GM18858 (cell line): ENCODE measurements at regions not wholly inside any gene's neighbourhood (a gene's known extent, or its start where the extent isn't known, plus 50 kb on each side); places are given as distances from the start of the nearest gene placed in this dataset.
"Not testable (repeated sequence)": the region's sequence is repeated elsewhere in the genome, so short reads cannot be mapped to it uniquely, and the experiment has no call there.

Experiments
- ATAC-seq: cut with Tn5 transposase; IDR thresholded peaks from one replicate; pipeline ENCODE4 v1.9.1; 2021; ENCODE audit not compliant: unreplicated experiment

DNA sequence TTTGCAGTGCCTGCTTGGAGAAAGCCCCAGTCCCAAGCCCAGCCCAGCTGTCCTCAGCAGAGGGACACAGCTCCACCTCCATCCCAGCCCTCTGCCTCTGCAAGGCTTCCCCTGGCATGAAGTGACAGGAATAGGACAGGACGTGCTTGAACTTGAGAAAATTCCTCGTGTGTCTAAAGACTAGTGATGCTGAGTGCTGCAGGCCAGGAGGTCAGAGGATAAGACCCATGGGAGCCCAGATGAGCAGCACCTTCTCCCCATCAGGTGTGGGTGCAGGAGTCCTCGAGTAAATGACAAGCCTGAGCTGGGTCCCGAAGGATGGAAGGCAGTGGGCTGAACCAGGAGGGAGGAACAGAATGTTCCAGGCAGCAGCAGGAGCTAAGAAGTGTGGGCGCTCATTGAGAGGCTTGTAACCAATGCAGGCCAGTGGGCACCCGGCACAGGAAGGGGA, 67.8 kb upstream of the UXS1 start:
- ATAC-seq: no peak

DNA sequence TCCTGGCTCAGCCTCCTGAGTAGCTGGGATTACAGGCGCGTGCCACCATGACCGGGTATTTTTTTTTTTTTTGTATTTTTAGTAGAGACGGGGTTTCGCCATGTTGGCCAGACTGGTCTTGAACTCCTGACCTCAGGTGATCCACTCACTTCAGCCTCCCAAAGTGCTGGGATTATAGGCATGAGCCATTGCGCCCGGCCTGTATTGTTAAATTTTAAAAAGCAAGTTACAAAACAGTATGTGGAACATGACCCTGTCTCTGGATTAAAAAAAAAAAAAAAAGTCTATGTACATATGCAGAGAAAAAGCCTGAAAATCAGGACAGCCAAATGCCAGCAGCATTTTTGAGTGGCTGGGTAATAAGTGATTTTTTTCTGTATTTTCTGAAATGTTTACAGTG, 64.8 kb upstream of the UXS1 start:
- not testable (repeated sequence) for ATAC-seq

DNA sequence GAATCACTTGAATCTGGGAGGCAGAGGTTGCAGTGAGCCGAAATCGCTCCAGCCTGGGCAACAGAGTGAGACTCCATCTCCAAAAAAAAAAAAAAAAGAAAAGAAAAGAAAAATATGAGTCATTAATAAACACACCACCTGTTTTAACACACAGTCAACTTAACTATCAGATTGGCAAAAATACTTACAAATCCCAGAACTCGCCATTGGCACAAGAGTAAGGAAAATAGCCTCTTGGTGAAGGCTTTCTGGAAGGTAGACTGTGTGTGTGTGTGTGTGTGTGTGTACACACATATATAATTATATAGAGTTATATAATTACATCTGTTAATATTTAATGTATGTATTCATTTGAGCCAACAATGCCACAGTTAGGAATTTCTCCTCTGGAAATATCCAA, 63.7 kb upstream of the UXS1 start:
- no peak for ATAC-seq

DNA sequence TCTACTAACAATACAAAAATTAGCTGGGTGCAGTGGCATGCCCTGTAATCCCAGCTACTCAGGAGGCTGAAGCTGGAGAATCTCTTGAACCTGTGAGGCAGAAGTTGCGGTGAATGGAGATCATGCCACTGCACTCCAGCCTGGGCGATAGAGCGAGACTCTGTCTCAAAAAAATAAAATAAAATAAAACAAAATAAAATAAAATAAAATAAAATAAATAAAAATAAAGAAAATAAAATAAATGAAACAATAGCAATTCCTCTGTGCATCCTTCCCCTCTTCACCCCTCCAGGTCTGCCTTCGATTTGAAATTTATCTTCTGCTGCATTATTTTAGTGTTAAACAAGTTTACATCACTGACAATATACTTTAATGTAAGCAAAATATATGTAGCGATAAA, 63.0 kb upstream of the UXS1 start:
- ATAC-seq: no peak

DNA sequence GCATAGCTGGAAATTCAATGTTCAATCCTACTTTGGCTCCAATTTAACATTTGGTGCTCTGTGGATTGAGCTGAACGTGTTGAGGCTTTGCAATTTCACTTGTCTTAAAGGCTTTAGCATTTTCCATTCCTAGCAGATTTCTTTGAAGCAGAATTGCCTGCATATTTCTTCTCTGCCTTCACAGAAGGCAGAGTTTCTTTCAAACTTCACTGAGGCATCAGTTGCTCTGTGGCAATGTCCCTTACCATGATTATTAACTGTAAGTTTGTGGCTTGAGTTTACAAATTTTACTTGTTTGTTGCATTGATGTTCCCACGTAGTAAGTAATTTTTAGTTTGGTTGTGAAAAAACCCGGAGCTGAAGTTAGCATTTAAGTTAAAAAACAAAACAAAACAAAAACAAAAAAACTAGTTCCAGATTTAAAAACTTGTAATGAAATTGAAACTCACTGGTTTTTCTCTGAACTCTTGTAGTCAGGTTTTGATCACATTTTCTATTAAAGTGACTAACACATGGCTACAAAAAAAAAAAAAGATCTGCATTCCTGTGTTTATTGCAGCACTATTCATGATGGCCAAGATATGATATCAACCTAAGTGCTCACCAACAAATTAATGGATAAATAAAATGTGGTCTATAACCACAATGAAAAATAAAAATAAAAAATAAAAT, 55.2 kb upstream of the UXS1 start:
- not testable (repeated sequence) for ATAC-seq

DNA sequence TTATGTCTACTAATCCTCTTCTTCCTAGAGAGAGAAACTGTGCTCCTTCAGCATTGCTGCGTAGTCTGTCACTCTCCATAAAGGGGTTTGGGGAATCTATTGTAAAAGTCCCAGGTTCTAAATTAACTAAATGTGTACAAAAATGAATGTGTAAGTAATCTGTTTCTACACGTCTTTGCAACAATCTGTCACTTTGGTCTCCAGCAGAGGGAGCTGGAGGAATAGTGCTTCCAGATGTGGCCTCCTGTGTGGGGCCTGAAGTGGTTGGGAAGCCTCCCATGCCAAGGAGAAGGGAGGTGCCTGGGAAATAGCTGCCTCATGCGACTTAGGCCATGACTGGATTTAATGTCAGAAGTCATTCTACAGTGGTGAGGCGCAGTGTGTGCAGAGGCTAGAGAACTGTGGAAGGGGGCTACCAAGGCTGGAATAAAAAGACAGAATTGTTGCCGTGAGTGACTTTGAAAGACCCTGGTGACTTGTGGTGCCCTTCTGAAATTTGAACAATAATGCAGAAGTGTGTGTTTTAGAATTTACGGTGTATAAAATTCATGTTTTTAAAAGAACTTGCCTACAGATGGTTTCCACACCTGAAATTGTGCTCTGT, 54.5 kb upstream of the UXS1 start:
- ATAC-seq: not testable (repeated sequence)
